ENCODE measurements at regions not wholly inside any gene's neighbourhood (a gene's known extent, or its start where the extent isn't known, plus 50 kb on each side); places are given as distances from the start of the nearest gene placed in this dataset.

DNA sequence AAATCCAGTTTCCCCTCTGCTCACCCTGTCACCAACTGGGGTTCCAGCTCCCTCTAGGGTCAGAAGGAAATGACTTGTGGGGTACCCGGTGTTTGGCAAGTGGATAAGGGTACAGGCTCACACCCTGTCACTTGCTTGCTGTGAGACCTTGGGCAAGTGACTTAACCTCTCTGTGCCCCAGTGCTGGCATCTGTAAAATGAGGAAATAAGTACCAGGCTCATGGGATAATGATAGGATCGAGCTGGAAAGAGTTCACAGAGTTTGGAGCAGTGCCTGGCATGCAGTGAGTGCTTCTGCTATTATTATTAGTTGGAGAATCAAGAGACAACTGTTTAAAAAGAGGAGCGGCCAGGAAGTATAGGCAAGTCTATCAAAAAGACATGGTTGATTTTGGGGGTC is 53.7 kb upstream of the DLX4 start:
- TF ChIP-seq, protein P1, sequence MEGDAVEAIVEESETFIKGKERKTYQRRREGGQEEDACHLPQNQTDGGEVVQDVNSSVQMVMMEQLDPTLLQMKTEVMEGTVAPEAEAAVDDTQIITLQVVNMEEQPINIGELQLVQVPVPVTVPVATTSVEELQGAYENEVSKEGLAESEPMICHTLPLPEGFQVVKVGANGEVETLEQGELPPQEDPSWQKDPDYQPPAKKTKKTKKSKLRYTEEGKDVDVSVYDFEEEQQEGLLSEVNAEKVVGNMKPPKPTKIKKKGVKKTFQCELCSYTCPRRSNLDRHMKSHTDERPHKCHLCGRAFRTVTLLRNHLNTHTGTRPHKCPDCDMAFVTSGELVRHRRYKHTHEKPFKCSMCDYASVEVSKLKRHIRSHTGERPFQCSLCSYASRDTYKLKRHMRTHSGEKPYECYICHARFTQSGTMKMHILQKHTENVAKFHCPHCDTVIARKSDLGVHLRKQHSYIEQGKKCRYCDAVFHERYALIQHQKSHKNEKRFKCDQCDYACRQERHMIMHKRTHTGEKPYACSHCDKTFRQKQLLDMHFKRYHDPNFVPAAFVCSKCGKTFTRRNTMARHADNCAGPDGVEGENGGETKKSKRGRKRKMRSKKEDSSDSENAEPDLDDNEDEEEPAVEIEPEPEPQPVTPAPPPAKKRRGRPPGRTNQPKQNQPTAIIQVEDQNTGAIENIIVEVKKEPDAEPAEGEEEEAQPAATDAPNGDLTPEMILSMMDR (IDR thresholded peaks at IDR 0.05; ENCODE audit: insufficient read depth, low read length, poor library complexity, severe bottlenecking) = no peak
- Histone ChIP-seq H3K36me3 (ENCODE audit: control insufficient read depth, insufficient read depth, low read length) (no peaks in the 10 kb centered on the region), H3K4me3 (replicated peaks; ENCODE audit: low read depth, low read length) (no peak overlapping the region), H3K27me3 (replicated peaks; ENCODE audit: control insufficient read depth, insufficient read depth, low read length) (peaks cover 9% of the 10 kb centered on the region)
- no peak for DNase-seq (ENCODE audit: extremely low read depth, insufficient read length)

DNA sequence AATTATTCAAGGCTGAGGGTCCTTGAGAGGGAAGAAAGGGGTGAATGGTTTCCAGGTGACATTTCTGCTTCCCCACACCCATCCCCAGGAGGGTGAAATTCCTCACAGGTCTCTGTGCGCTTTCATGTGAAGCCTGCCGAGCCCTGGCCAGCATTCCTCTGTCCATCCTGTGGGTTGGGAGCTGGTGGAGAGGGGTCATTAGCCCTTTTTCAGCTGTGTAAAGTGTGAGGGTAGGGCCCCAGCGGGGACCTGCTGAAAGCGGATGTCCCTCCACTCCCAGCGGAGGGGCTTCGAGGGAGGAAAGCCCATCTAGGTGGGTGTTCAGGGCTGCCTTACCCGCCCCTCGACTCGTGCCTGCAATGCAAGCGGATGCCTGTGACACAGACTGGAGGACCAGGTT is 53.3 kb upstream of the DLX4 start:
- Histone ChIP-seq H3K36me3 (ENCODE audit: control insufficient read depth, insufficient read depth, low read length) (no peaks in the 10 kb centered on the region), H3K27me3 (replicated peaks; ENCODE audit: control insufficient read depth, insufficient read depth, low read length) (peaks cover 9% of the 10 kb centered on the region), H3K4me3 (replicated peaks; ENCODE audit: low read depth, low read length) (no peak overlapping the region)
- DNase-seq (ENCODE audit: extremely low read depth, insufficient read length) = no peak
- TF ChIP-seq, protein P1 (IDR thresholded peaks at IDR 0.05; ENCODE audit: insufficient read depth, low read length, poor library complexity, severe bottlenecking) = no peak

DNA sequence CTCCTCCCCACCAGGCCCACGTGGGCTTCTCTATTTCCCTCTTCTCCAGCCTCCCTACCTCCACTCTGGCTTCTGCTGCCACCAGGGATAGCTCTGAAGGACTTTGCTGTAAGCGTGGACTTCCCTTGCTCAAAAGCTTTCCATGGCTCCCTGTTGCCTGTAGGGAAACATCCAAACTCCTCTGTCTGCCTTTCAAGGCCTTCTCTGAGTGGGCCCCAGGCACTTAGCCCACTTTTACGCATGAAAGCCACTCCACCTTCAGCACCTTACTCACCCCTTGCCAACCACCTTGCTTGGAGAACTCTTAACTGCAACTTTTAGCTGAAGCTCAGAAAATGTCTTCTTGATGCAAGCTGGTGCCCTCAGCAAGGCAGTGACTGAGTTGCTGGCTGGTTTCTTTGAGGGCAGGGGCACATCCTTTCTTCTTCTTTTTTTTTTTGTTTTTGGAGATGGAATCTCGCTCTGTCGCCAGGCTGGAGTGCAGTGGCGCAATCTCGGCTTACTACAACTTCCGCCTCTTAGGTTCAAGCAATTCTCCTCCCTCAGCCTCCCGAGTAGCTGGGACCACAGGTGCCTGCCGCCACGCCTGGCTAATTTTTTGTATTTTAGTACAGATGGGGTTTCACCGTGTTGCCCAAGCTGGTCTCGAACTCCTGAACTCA is 52.0 kb upstream of the DLX4 start:
- Histone ChIP-seq H3K36me3 (ENCODE audit: control insufficient read depth, insufficient read depth, low read length) (no peaks in the 10 kb centered on the region), H3K27me3 (replicated peaks; ENCODE audit: control insufficient read depth, insufficient read depth, low read length) (peaks cover 5% of the 10 kb centered on the region), H3K4me3 (replicated peaks; ENCODE audit: low read depth, low read length) (no peak overlapping the region)
- TF ChIP-seq, protein P1 (IDR thresholded peaks at IDR 0.05; ENCODE audit: insufficient read depth, low read length, poor library complexity, severe bottlenecking) = no peak
- DNase-seq (ENCODE audit: extremely low read depth, insufficient read length) = no peak

DNA sequence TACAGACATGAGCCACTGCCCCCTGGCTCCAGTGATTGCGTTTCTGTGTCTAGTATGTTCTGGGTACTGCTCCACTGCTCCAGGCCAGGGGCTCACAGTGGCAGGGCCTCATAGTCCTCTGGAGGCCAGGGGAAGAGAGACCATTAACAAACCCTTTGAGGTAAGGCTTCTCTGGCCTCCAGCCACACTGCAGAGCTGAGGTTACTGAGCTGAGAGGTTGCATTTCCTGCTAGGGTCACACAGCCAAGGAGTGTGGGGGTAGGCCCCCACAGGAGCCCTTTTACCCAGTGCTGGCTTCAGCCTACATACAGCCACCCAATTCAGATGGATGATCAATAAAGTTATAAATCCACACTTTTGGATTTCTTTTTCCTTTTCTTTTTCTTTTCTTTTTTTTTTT is 50.4 kb upstream of the DLX4 start:
- H3K36me3 ChIP-seq (ENCODE audit: control insufficient read depth, insufficient read depth, low read length) = no peaks in the 10 kb centered on the region
- TF ChIP-seq, protein P1 (IDR thresholded peaks at IDR 0.05; ENCODE audit: insufficient read depth, low read length, poor library complexity, severe bottlenecking) = no peak
- no peak for DNase-seq (ENCODE audit: extremely low read depth, insufficient read length)
- H3K27me3 ChIP-seq (replicated peaks; ENCODE audit: control insufficient read depth, insufficient read depth, low read length) = peaks cover 4% of the 10 kb centered on the region
- no peak overlapping the region for H3K4me3 ChIP-seq (replicated peaks; ENCODE audit: low read depth, low read length)

Data from GM06990 (cell line).